WTC11 (cell line): ENCODE measurements at regions not wholly inside any gene's neighbourhood (a gene's known extent, or its start where the extent isn't known, plus 50 kb on each side); places are given as distances from the start of the nearest gene placed in this dataset.

Source experiments
- ATAC-seq: fragments of 200-7000 bp; cut with Tn5 transposase; 2 replicates; pipeline ENCODE4 v1.10.0; 2021; ENCODE audit warnings: mild to moderate bottlenecking, moderate library complexity
- CTCF ChIA-PET: fragments of 300-600 bp; sonication (Branson Sonifier 250); formaldehyde crosslinking; loops from one replicate; lab custom pipeline; 2021; ENCODE audit warnings: antibody characterized with exemption; lab: Charles Lee
- POLR2A ChIA-PET: fragments of 350-600 bp; sonication (Branson Sonifier 250); formaldehyde crosslinking; loops from one replicate; lab custom pipeline; 2021; ENCODE audit warnings: antibody characterized with exemption; lab: Charles Lee
- DNase-seq: peaks from one replicate; pipeline ENCODE4 v3.0.0; 2021; ENCODE audit warnings: low spot score
- H3K27ac Mint-ChIP-seq: 2 replicates; pipeline ENCODE4 v1.8.0; 2021; ENCODE audit warnings: mixed read lengths
- H3K27me3 Mint-ChIP-seq: 2 replicates; pipeline ENCODE4 v1.8.0; 2021; ENCODE audit warnings: low read depth, mild to moderate bottlenecking, moderate library complexity, mixed read lengths
- H3K36me3 Mint-ChIP-seq: 2 replicates; pipeline ENCODE4 v1.8.0; 2021; ENCODE audit warnings: mixed read lengths
- H3K4me1 Mint-ChIP-seq: 2 replicates; pipeline ENCODE4 v1.8.0; 2022; ENCODE audit warnings: mixed read lengths
- H3K4me3 Mint-ChIP-seq: 2 replicates; pipeline ENCODE4 v1.8.0; 2021; ENCODE audit warnings: mild to moderate bottlenecking, moderate library complexity, mixed read lengths
- H3K9me3 Mint-ChIP-seq: 2 replicates; pipeline ENCODE4 v1.8.0; 2021; ENCODE audit warnings: mixed read lengths
- CREB1 ChIP-seq: sonication (generic); formaldehyde crosslinking; IDR thresholded peaks from 2 replicates; pipeline ENCODE4 v1.8.0; 2023; ENCODE audit warnings: mild to moderate bottlenecking, missing genetic modification reagents
- CREM ChIP-seq: sonication (generic); formaldehyde crosslinking; IDR thresholded peaks from 2 replicates; pipeline ENCODE4 v1.8.1; 2022; ENCODE audit warnings: mild to moderate bottlenecking, missing genetic modification reagents, moderate library complexity
- ETV6 ChIP-seq: sonication (generic); formaldehyde crosslinking; IDR thresholded peaks from 2 replicates; pipeline ENCODE4 v1.8.1; 2022; ENCODE audit warnings: mild to moderate bottlenecking, missing genetic modification reagents
- GABPB1 ChIP-seq: sonication (generic); formaldehyde crosslinking; IDR thresholded peaks from 2 replicates; pipeline ENCODE4 v1.8.1; 2023; ENCODE audit warnings: mild to moderate bottlenecking, missing genetic modification reagents
- GRHL2 ChIP-seq: fragments of 250-450 bp; sonication (Bioruptor Pico); IDR thresholded peaks from 2 replicates; pipeline ENCODE4 v1.8.0; 2022; ENCODE audit warnings: mild to moderate bottlenecking, moderate library complexity; ENCODE audit not compliant: insufficient replicate concordance, severe bottlenecking
- HMGA2 ChIP-seq: fragments of 250-450 bp; sonication (Bioruptor Pico); IDR thresholded peaks from 2 replicates; pipeline ENCODE4 v1.4.0; 2021; ENCODE audit warnings: mild to moderate bottlenecking, moderate library complexity
- KAT7 ChIP-seq: sonication (generic); formaldehyde crosslinking; IDR thresholded peaks from 2 replicates; pipeline ENCODE4 v1.8.1; 2023; ENCODE audit warnings: missing genetic modification reagents, mild to moderate bottlenecking, borderline replicate concordance
- MXD4 ChIP-seq: fragments of 250-450 bp; sonication (Bioruptor Pico); IDR thresholded peaks from 2 replicates; pipeline ENCODE4 v1.8.0; 2021; ENCODE audit warnings: mild to moderate bottlenecking, moderate library complexity, borderline replicate concordance
- MYBL2 ChIP-seq: sonication (generic); formaldehyde crosslinking; IDR thresholded peaks from 2 replicates; pipeline ENCODE4 v1.8.1; 2023; ENCODE audit warnings: mild to moderate bottlenecking, moderate library complexity, missing genetic modification reagents
- SOX15 ChIP-seq: fragments of 250-450 bp; sonication (Bioruptor Pico); IDR thresholded peaks from 2 replicates; pipeline ENCODE4 v1.9.0; 2021; ENCODE audit warnings: mild to moderate bottlenecking
- TEAD1 ChIP-seq: sonication (generic); formaldehyde crosslinking; IDR thresholded peaks from 2 replicates; pipeline ENCODE4 v1.8.0; 2022; ENCODE audit warnings: mild to moderate bottlenecking, missing genetic modification reagents
- TEAD4 ChIP-seq: sonication (generic); formaldehyde crosslinking; IDR thresholded peaks from 2 replicates; pipeline ENCODE4 v1.8.0; 2022; ENCODE audit warnings: mild to moderate bottlenecking, missing genetic modification reagents
- ZNF232 ChIP-seq: sonication (generic); formaldehyde crosslinking; IDR thresholded peaks from 2 replicates; pipeline ENCODE4 v1.8.0; 2022; ENCODE audit warnings: mild to moderate bottlenecking, missing genetic modification reagents
- ZNF416 ChIP-seq: fragments of 250-450 bp; sonication (Bioruptor Pico); IDR thresholded peaks from 2 replicates; pipeline ENCODE4 v1.9.0; 2021; ENCODE audit warnings: mild to moderate bottlenecking, inconsistent platforms
- TF ChIP-seq, protein P1 (sequence below): sonication (generic); formaldehyde crosslinking; IDR thresholded peaks from 2 replicates; pipeline ENCODE4 v1.8.1; 2023; ENCODE audit warnings: mild to moderate bottlenecking, missing genetic modification reagents
- TF ChIP-seq, protein P2 (sequence below): sonication (generic); formaldehyde crosslinking; IDR thresholded peaks from 2 replicates; pipeline ENCODE4 v1.8.0; 2023; ENCODE audit warnings: mild to moderate bottlenecking, missing genetic modification reagents
- TF ChIP-seq, protein P3 (sequence below): fragments of 250-450 bp; sonication (Bioruptor Pico); IDR thresholded peaks from 2 replicates; pipeline ENCODE4 v2.1.2; 2022; ENCODE audit warnings: mild to moderate bottlenecking, moderate library complexity
- TF ChIP-seq, protein P4 (sequence below): sonication (generic); formaldehyde crosslinking; IDR thresholded peaks from 2 replicates; pipeline ENCODE4 v1.8.0; 2022; ENCODE audit warnings: mild to moderate bottlenecking, missing genetic modification reagents
- TF ChIP-seq, protein P5 (sequence below): sonication (generic); formaldehyde crosslinking; IDR thresholded peaks from 2 replicates; pipeline ENCODE4 v1.8.1; 2022; ENCODE audit warnings: low read depth, missing genetic modification reagents, borderline replicate concordance

DNA sequence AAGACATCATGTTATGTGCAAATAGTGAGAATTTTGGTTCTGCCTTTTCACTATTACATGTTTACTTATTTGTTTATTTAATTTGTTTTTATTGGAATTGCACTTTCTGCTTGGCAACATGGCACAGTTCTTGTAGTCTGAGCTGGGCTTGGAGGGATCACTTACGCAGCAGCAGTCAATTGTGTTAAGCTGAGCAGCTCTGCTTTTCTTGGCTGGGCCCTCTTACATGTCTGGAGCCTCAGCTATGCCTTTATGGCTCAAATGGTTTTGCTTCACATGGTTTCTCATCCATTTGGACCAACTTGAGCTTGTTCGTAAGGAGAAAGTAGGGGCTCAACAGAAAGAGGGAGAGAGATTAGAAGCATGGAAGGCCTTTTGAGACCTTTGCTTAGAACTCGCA lies 327.5 kb upstream of the EPHA7 start:
- H3K27ac Mint-ChIP-seq = no peak overlapping the region
- no peaks in the 10 kb centered on the region for H3K4me1 Mint-ChIP-seq
- CTCF ChIA-PET = no interaction called here
- no peak for TF ChIP-seq TEAD1 (CRISPR knock-in tag)
- TF ChIP-seq, protein P1, sequence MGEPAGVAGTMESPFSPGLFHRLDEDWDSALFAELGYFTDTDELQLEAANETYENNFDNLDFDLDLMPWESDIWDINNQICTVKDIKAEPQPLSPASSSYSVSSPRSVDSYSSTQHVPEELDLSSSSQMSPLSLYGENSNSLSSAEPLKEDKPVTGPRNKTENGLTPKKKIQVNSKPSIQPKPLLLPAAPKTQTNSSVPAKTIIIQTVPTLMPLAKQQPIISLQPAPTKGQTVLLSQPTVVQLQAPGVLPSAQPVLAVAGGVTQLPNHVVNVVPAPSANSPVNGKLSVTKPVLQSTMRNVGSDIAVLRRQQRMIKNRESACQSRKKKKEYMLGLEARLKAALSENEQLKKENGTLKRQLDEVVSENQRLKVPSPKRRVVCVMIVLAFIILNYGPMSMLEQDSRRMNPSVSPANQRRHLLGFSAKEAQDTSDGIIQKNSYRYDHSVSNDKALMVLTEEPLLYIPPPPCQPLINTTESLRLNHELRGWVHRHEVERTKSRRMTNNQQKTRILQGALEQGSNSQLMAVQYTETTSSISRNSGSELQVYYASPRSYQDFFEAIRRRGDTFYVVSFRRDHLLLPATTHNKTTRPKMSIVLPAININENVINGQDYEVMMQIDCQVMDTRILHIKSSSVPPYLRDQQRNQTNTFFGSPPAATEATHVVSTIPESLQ = no peak
- no peak for TF ChIP-seq CREM
- TF ChIP-seq CREB1 (CRISPR knock-in tag) = no peak
- TF ChIP-seq, protein P2, sequence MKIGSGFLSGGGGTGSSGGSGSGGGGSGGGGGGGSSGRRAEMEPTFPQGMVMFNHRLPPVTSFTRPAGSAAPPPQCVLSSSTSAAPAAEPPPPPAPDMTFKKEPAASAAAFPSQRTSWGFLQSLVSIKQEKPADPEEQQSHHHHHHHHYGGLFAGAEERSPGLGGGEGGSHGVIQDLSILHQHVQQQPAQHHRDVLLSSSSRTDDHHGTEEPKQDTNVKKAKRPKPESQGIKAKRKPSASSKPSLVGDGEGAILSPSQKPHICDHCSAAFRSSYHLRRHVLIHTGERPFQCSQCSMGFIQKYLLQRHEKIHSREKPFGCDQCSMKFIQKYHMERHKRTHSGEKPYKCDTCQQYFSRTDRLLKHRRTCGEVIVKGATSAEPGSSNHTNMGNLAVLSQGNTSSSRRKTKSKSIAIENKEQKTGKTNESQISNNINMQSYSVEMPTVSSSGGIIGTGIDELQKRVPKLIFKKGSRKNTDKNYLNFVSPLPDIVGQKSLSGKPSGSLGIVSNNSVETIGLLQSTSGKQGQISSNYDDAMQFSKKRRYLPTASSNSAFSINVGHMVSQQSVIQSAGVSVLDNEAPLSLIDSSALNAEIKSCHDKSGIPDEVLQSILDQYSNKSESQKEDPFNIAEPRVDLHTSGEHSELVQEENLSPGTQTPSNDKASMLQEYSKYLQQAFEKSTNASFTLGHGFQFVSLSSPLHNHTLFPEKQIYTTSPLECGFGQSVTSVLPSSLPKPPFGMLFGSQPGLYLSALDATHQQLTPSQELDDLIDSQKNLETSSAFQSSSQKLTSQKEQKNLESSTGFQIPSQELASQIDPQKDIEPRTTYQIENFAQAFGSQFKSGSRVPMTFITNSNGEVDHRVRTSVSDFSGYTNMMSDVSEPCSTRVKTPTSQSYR (CRISPR knock-in tag) = no peak
- no peak for TF ChIP-seq GABPB1 (CRISPR knock-in tag)
- POLR2A ChIA-PET = no interaction called here
- H3K4me3 Mint-ChIP-seq = no peak overlapping the region
- H3K27me3 Mint-ChIP-seq = no peaks in the 10 kb centered on the region
- DNase-seq (no peak), ATAC-seq (peak; percentile 58; the same call in 1 of the 2 replicates)
- peaks cover 9% of the 10 kb centered on the region for H3K9me3 Mint-ChIP-seq
- H3K36me3 Mint-ChIP-seq = no peaks in the 10 kb centered on the region

DNA sequence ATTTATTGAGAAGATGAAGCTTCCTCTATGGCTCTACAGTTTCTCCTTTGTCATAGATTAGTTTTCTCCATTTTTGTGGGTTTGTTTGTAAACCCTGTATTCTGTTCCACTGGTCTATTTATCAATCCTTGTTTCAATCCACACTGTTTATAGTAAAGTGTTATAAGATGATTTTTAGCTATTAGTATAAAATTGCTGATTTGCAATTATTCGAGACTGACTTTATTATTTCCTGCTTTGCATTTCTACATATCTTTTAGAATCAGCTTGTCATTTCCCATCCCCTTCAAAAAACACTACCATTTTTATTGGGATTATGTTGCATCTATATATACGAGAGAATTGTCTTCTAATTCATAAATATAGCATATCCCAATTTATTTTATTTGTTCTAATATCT lies 325.9 kb upstream of the EPHA7 start:
- H3K4me3 Mint-ChIP-seq = no peak overlapping the region
- H3K9me3 Mint-ChIP-seq = peaks cover 9% of the 10 kb centered on the region
- no peaks in the 10 kb centered on the region for H3K4me1 Mint-ChIP-seq
- ChIA-PET CTCF (no interaction called here), POLR2A (no interaction called here)
- TF ChIP-seq, protein P3, sequence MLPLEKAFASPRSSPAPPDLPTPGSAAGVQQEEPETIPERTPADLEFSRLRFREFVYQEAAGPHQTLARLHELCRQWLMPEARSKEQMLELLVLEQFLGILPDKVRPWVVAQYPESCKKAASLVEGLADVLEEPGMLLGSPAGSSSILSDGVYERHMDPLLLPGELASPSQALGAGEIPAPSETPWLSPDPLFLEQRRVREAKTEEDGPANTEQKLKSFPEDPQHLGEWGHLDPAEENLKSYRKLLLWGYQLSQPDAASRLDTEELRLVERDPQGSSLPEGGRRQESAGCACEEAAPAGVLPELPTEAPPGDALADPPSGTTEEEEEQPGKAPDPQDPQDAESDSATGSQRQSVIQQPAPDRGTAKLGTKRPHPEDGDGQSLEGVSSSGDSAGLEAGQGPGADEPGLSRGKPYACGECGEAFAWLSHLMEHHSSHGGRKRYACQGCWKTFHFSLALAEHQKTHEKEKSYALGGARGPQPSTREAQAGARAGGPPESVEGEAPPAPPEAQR (CRISPR knock-in tag) = no peak
- TF ChIP-seq, protein P4, sequence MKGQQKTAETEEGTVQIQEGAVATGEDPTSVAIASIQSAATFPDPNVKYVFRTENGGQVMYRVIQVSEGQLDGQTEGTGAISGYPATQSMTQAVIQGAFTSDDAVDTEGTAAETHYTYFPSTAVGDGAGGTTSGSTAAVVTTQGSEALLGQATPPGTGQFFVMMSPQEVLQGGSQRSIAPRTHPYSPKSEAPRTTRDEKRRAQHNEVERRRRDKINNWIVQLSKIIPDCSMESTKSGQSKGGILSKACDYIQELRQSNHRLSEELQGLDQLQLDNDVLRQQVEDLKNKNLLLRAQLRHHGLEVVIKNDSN = no peak
- TF ChIP-seq ZNF416 (CRISPR knock-in tag) = no peak
- TF ChIP-seq KAT7 = no peak
- TF ChIP-seq GRHL2 = no peak
- TF ChIP-seq MYBL2 (CRISPR knock-in tag) = no peak
- TF ChIP-seq HMGA2 = no peak
- TF ChIP-seq, protein P5, sequence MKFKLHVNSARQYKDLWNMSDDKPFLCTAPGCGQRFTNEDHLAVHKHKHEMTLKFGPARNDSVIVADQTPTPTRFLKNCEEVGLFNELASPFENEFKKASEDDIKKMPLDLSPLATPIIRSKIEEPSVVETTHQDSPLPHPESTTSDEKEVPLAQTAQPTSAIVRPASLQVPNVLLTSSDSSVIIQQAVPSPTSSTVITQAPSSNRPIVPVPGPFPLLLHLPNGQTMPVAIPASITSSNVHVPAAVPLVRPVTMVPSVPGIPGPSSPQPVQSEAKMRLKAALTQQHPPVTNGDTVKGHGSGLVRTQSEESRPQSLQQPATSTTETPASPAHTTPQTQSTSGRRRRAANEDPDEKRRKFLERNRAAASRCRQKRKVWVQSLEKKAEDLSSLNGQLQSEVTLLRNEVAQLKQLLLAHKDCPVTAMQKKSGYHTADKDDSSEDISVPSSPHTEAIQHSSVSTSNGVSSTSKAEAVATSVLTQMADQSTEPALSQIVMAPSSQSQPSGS (CRISPR knock-in tag) = no peak
- TF ChIP-seq MXD4 = no peak
- no peak for TF ChIP-seq ZNF232 (CRISPR knock-in tag)
- H3K27me3 Mint-ChIP-seq = no peaks in the 10 kb centered on the region
- DNase-seq (no peak), ATAC-seq (no peak)
- H3K27ac Mint-ChIP-seq = no peak overlapping the region
- no peaks in the 10 kb centered on the region for H3K36me3 Mint-ChIP-seq

DNA sequence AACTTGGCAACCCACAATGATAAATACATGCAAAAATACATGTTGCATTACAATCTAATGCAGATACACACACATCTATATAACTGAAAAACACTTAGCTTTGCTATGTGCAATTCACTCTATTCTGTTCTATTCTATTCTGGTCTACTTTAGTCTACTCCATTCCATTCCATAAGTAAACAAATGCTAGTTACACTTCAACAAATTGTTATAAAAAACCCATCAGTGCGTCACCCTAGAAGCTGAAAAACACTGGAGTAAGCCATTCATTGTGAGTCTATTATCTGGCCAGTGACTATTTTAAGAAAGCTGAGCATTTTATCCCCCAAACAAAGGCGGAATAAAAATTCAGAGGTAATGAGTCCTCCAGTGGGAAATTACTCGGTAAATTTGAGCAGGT lies 315.7 kb upstream of the EPHA7 start:
- H3K4me1 Mint-ChIP-seq = peaks cover 27% of the 10 kb centered on the region
- no peaks in the 10 kb centered on the region for H3K36me3 Mint-ChIP-seq
- no peak overlapping the region for H3K27ac Mint-ChIP-seq
- TF ChIP-seq GRHL2 = no peak
- TF ChIP-seq ETV6 (CRISPR knock-in tag) = no peak
- TF ChIP-seq SOX15 (CRISPR knock-in tag) = no peak
- no peak for TF ChIP-seq MXD4
- no peak for TF ChIP-seq TEAD4
- TF ChIP-seq, all 79 proteins: peak for 0
- POLR2A ChIA-PET = no interaction called here
- CTCF ChIA-PET = interaction anchor here (1.7 kb wide), 1 partner anchor 14 kb away, joined by 6 read pairs; no protein-coding TSS in a partner anchor
- DNase-seq (no peak), ATAC-seq (no peak)
- no peaks in the 10 kb centered on the region for H3K27me3 Mint-ChIP-seq
- H3K4me3 Mint-ChIP-seq = no peak overlapping the region
- H3K9me3 Mint-ChIP-seq = no peaks in the 10 kb centered on the region
